Inflammatory macrophage (primary cell): ENCODE measurements at regions not wholly inside any gene's neighbourhood (a gene's known extent, or its start where the extent isn't known, plus 50 kb on each side); places are given as distances from the start of the nearest gene placed in this dataset.
"Not testable (repeated sequence)": the region's sequence is repeated elsewhere in the genome, so short reads cannot be mapped to it uniquely, and the experiment has no call there.

Source experiments
- DNase-seq, 2 donors: peaks; one replicate each; pipeline ENCODE4 v3.0.0-alpha.2; 2020 to 2022

GRCh38 chr3:181252631-181253030 is 263.1 kb upstream of the DNAJC19 start:
- no peak for DNase-seq

GRCh38 chr3:181250714-181251113 is 261.2 kb upstream of the DNAJC19 start:
- no peak for DNase-seq

GRCh38 chr3:181239441-181239840 is 249.9 kb upstream of the DNAJC19 start:
- DNase-seq = no peak

GRCh38 chr3:181230258-181230657 is 240.7 kb upstream of the DNAJC19 start:
- DNase-seq = no peak

- no peak for DNase-seq
Measured at GRCh38 chr3:181213347-181213746, 223.8 kb upstream of the DNAJC19 start.

GRCh38 chr3:181212271-181212670 is 222.7 kb upstream of the DNAJC19 start:
- no peak for DNase-seq

- no peak for DNase-seq
Measured at GRCh38 chr3:181210275-181210674, 220.7 kb upstream of the DNAJC19 start.

- no peak for DNase-seq
Measured at GRCh38 chr3:181189556-181189955, 200.0 kb upstream of the DNAJC19 start.

GRCh38 chr3:181183764-181184163 is 194.2 kb upstream of the DNAJC19 start:
- no peak for DNase-seq

- not testable (repeated sequence) for DNase-seq
Measured at GRCh38 chr3:181183057-181183456, 193.5 kb upstream of the DNAJC19 start.

GRCh38 chr3:181178991-181179390 is 189.5 kb upstream of the DNAJC19 start:
- DNase-seq = no peak

- DNase-seq = peak; percentile 34 to 54
Measured at GRCh38 chr3:181176601-181177000, 187.1 kb upstream of the DNAJC19 start.

- no peak for DNase-seq
Measured at GRCh38 chr3:181174676-181175233, 185.2 kb upstream of the DNAJC19 start.

GRCh38 chr3:181174022-181174421 is 184.5 kb upstream of the DNAJC19 start:
- DNase-seq = no peak

GRCh38 chr3:181173227-181173626 is 183.7 kb upstream of the DNAJC19 start:
- DNase-seq = no peak

- no peak for DNase-seq
Measured at GRCh38 chr3:181134873-181135272, 145.3 kb upstream of the DNAJC19 start.

- no peak for DNase-seq
Measured at GRCh38 chr3:181133832-181134231, 144.3 kb upstream of the DNAJC19 start.

- DNase-seq = no peak
Measured at GRCh38 chr3:181105646-181106045, 116.1 kb upstream of the DNAJC19 start.

GRCh38 chr3:181103605-181104004 is 114.1 kb upstream of the DNAJC19 start:
- DNase-seq = no peak

- no peak for DNase-seq
Measured at GRCh38 chr3:181086011-181086410, 96.5 kb upstream of the DNAJC19 start.

- DNase-seq = no peak
Measured at GRCh38 chr3:181081930-181082329, 92.4 kb upstream of the DNAJC19 start.

- DNase-seq = no peak
Measured at GRCh38 chr3:181076558-181076957, 87.0 kb upstream of the DNAJC19 start.

- DNase-seq = no peak
Measured at GRCh38 chr3:181075098-181075497, 85.6 kb upstream of the DNAJC19 start.

- DNase-seq = no peak
Measured at GRCh38 chr3:181066143-181067087, 76.9 kb upstream of the DNAJC19 start.
